ENCODE measurements at regions not wholly inside any gene's neighbourhood (a gene's known extent, or its start where the extent isn't known, plus 50 kb on each side); places are given as distances from the start of the nearest gene placed in this dataset.

DNA sequence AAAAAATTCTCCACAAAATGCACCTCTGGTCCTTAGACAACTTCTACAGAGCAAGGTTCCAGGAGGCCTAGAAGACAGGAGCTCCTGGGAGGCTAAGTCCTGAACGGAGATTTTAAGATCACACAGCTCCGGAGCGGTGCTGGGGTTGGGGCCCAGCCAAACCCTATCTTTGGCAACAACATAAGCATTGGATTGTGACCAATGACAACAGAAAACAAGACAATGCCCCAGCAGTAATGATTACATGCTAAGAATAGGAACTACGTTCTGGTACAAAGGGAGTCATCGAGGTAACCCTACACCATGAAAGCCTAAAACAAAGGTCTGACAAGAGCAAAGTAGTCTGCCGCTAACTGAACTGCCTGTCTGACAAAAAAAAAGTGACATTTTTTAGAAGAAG is 171.2 kb downstream of the CMPK2 start:
- DNase-seq (ENCODE audit: low read depth) = no peak
- no peak overlapping the region for H3K4me3 ChIP-seq (ENCODE audit: low read depth, low read length)
- TF ChIP-seq MYC (IDR thresholded peaks at IDR 0.05; ENCODE audit: low read depth, low read length) = no peak
- TF ChIP-seq, protein P1, sequence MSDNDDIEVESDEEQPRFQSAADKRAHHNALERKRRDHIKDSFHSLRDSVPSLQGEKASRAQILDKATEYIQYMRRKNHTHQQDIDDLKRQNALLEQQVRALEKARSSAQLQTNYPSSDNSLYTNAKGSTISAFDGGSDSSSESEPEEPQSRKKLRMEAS (IDR thresholded peaks at IDR 0.05; ENCODE audit: low read depth, low read length) = no peak
- TF ChIP-seq POLR2A (IDR thresholded peaks at IDR 0.05; ENCODE audit: extremely low read depth, insufficient read length) = no peak
- TF ChIP-seq, protein P2, sequence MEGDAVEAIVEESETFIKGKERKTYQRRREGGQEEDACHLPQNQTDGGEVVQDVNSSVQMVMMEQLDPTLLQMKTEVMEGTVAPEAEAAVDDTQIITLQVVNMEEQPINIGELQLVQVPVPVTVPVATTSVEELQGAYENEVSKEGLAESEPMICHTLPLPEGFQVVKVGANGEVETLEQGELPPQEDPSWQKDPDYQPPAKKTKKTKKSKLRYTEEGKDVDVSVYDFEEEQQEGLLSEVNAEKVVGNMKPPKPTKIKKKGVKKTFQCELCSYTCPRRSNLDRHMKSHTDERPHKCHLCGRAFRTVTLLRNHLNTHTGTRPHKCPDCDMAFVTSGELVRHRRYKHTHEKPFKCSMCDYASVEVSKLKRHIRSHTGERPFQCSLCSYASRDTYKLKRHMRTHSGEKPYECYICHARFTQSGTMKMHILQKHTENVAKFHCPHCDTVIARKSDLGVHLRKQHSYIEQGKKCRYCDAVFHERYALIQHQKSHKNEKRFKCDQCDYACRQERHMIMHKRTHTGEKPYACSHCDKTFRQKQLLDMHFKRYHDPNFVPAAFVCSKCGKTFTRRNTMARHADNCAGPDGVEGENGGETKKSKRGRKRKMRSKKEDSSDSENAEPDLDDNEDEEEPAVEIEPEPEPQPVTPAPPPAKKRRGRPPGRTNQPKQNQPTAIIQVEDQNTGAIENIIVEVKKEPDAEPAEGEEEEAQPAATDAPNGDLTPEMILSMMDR (IDR thresholded peaks at IDR 0.05; ENCODE audit: low read depth, low read length) = no peak

DNA sequence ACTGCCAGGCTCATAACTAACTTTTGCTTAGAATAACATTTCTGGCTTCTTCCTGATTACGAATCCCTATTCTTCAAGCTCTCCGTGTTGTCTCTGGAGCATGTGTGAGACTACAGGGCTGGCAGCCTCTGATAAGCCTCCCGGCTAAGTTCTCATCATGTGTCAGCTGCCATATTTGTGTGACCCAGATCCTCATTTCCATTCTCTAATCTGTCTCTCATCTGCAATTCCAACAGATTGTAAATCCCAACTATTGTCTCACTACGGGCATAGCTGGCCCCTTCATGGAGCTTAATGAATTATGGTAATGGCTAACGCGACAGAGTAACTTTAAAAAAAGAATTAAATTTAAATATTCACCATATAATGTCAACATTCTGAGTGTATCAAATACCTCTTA is 165.4 kb downstream of the CMPK2 start:
- no peak for DNase-seq (ENCODE audit: low read depth)
- TF ChIP-seq, protein P2 (IDR thresholded peaks at IDR 0.05; ENCODE audit: low read depth, low read length) = no peak
- TF ChIP-seq, protein P1 (IDR thresholded peaks at IDR 0.05; ENCODE audit: low read depth, low read length) = no peak
- TF ChIP-seq MYC (IDR thresholded peaks at IDR 0.05; ENCODE audit: low read depth, low read length) (no peak), POLR2A (IDR thresholded peaks at IDR 0.05; ENCODE audit: extremely low read depth, insufficient read length) (no peak)
- H3K4me3 ChIP-seq (ENCODE audit: low read depth, low read length) = no peak overlapping the region

DNA sequence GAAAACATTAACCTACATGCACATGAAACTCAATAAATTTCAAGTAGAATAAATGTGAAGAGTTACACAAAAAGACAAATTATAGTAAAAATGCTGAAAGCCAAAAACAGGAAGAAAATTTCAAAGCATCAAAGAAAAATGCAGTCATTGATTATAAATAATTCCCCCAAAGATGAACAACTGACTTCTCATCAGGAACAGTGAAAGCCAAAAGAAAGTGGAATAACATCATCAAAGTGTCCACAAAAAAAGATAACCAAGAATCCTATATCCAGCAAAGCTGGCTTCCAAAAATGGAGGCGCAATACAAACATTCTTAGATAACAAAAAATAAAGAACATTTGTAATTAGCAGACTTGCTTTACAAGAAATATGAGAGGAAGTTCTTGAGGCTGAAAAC is 161.6 kb downstream of the CMPK2 start:
- no peak for TF ChIP-seq POLR2A (IDR thresholded peaks at IDR 0.05; ENCODE audit: extremely low read depth, insufficient read length)
- TF ChIP-seq, protein P2 (IDR thresholded peaks at IDR 0.05; ENCODE audit: low read depth, low read length) = no peak
- TF ChIP-seq, protein P1 (IDR thresholded peaks at IDR 0.05; ENCODE audit: low read depth, low read length) = no peak
- H3K4me3 ChIP-seq (ENCODE audit: low read depth, low read length) = no peak overlapping the region
- DNase-seq (ENCODE audit: low read depth) = no peak

DNA sequence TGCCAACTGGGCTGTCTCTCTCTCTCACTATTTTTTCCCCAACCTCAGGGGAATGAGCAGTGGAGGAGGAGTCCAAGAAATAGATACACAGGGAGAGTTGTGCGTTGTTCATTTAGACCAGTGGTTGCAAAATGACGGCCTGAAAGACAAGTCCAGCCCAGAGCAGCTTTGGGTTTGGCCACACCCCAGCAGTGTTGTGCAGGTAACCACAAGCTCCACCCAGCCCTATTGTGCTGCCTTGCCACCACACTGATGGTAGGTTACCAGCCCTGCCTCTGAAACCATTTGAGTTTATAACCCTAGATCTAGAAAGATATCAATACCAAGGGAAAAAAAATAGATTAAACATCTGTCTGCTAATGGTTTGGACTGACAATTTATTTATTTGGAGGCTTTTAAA is 144.3 kb downstream of the CMPK2 start:
- TF ChIP-seq, protein P2 (IDR thresholded peaks at IDR 0.05; ENCODE audit: low read depth, low read length) = no peak
- TF ChIP-seq, protein P1 (IDR thresholded peaks at IDR 0.05; ENCODE audit: low read depth, low read length) = no peak
- TF ChIP-seq MYC (IDR thresholded peaks at IDR 0.05; ENCODE audit: low read depth, low read length) (no peak), POLR2A (IDR thresholded peaks at IDR 0.05; ENCODE audit: extremely low read depth, insufficient read length) (no peak)
- no peak overlapping the region for H3K4me3 ChIP-seq (ENCODE audit: low read depth, low read length)
- no peak for DNase-seq (ENCODE audit: low read depth)

DNA sequence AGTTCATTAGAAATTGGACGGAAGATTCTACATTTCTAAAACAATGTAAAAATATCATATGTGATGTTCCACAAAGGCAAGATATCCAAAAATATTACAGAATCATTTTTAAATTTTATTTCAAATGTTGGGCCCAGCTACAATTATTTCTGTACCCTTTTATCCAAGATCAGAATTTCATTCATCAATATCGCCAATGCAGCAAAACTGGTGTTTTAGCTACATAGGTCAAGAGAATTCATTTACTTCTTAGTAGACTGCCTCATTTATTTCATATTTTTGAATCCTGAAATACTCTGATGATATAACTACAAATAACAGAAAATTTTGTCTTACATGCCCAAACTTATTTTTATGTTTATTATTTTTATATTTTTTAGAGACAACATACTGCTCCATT is 143.1 kb downstream of the CMPK2 start:
- DNase-seq (ENCODE audit: low read depth) = no peak
- no peak overlapping the region for H3K4me3 ChIP-seq (ENCODE audit: low read depth, low read length)
- TF ChIP-seq, protein P2 (IDR thresholded peaks at IDR 0.05; ENCODE audit: low read depth, low read length) = no peak
- TF ChIP-seq POLR2A (IDR thresholded peaks at IDR 0.05; ENCODE audit: extremely low read depth, insufficient read length) (no peak), MYC (IDR thresholded peaks at IDR 0.05; ENCODE audit: low read depth, low read length) (no peak)
- TF ChIP-seq, protein P1 (IDR thresholded peaks at IDR 0.05; ENCODE audit: low read depth, low read length) = no peak
